HG03280 (cell line): ENCODE measurements at regions not wholly inside any gene's neighbourhood (a gene's known extent, or its start where the extent isn't known, plus 50 kb on each side); places are given as distances from the start of the nearest gene placed in this dataset.
"Not testable (repeated sequence)": the region's sequence is repeated elsewhere in the genome, so short reads cannot be mapped to it uniquely, and the experiment has no call there.

Experiments
- ATAC-seq: cut with Tn5 transposase; IDR thresholded peaks from one replicate; pipeline ENCODE4 v1.9.1; 2021; ENCODE audit warnings: mild to moderate bottlenecking, moderate library complexity; ENCODE audit not compliant: unreplicated experiment

- no peak for ATAC-seq
Observed at GRCh38 chr4:129248621-129249020, 152.7 kb downstream of the C4orf33 start.

- ATAC-seq = no peak
Observed at GRCh38 chr4:129254126-129254525, 158.2 kb downstream of the C4orf33 start.

GRCh38 chr4:129254526-129254925 lies 158.6 kb downstream of the C4orf33 start:
- ATAC-seq = no peak

- ATAC-seq = no peak
Observed at GRCh38 chr4:129261584-129261983, 165.6 kb downstream of the C4orf33 start.

- ATAC-seq = peak; percentile 99
Observed at GRCh38 chr4:129264008-129264657, 168.2 kb downstream of the C4orf33 start.

- no peak for ATAC-seq
Observed at GRCh38 chr4:129278868-129279267, 182.9 kb downstream of the C4orf33 start.

GRCh38 chr4:129282293-129282692 lies 186.3 kb downstream of the C4orf33 start:
- ATAC-seq = no peak

- not testable (repeated sequence) for ATAC-seq
Observed at GRCh38 chr4:129292194-129292593, 196.2 kb downstream of the C4orf33 start.

GRCh38 chr4:129314781-129315180 lies 218.8 kb downstream of the C4orf33 start:
- ATAC-seq = no peak

GRCh38 chr4:129322920-129323319 lies 227.0 kb downstream of the C4orf33 start:
- ATAC-seq = no peak

- ATAC-seq = no peak
Observed at GRCh38 chr4:129323658-129324057, 227.7 kb downstream of the C4orf33 start.

GRCh38 chr4:129326571-129327460 lies 230.9 kb downstream of the C4orf33 start:
- no peak for ATAC-seq

- no peak for ATAC-seq
Observed at GRCh38 chr4:129327637-129328036, 231.7 kb downstream of the C4orf33 start.

- no peak for ATAC-seq
Observed at GRCh38 chr4:129328162-129328561, 232.2 kb downstream of the C4orf33 start.

GRCh38 chr4:129334136-129334535 lies 238.2 kb downstream of the C4orf33 start:
- ATAC-seq = no peak

- no peak for ATAC-seq
Observed at GRCh38 chr4:129335276-129335675, 239.3 kb downstream of the C4orf33 start.

GRCh38 chr4:129335818-129336217 lies 239.9 kb downstream of the C4orf33 start:
- ATAC-seq = no peak

- no peak for ATAC-seq
Observed at GRCh38 chr4:129336457-129337227, 240.7 kb downstream of the C4orf33 start.

GRCh38 chr4:129337228-129337620 lies 241.3 kb downstream of the C4orf33 start:
- no peak for ATAC-seq

- ATAC-seq = no peak
Observed at GRCh38 chr4:129342819-129343408, 247.0 kb downstream of the C4orf33 start.

- peak; percentile 50 for ATAC-seq
Observed at GRCh38 chr4:129344058-129344457, 248.1 kb downstream of the C4orf33 start.
